Keratinocyte (primary cell): ENCODE measurements at regions not wholly inside any gene's neighbourhood (a gene's known extent, or its start where the extent isn't known, plus 50 kb on each side); places are given as distances from the start of the nearest gene placed in this dataset.

ENCODE experiments used
- DNase-seq: peaks from one replicate; pipeline ENCODE4 v3.0.0-alpha.2; 2011; ENCODE audit warnings: low read depth, missing footprints, low spot score
- FAIRE-seq: peaks from 2 replicates; lab custom pipeline; 2011; peaks lifted over from hg19 to GRCh38; lab: Jason Lieb, UNC
- H2AFZ ChIP-seq: 2 replicates; pipeline ENCODE4 v1.6.0; 2012; ENCODE audit warnings: low read length, control low read depth, inconsistent platforms; ENCODE audit not compliant: control insufficient read depth
- H3K27ac ChIP-seq: 2 replicates; pipeline ENCODE4 v1.5.1; 2011; ENCODE audit warnings: low read length; ENCODE audit not compliant: control insufficient read depth, insufficient read depth
- H3K27me3 ChIP-seq: 3 replicates; pipeline ENCODE4 v1.6.0; 2011; ENCODE audit warnings: low read length; ENCODE audit not compliant: control insufficient read depth, insufficient read depth; ENCODE audit errors: extremely low read depth
- H3K36me3 ChIP-seq, 2 experiments: 2 replicates in 1 of 2; 3 replicates in 1 of 2; pipeline ENCODE4 v1.5.1; 2011; ENCODE audit warnings: low read length in 2 of 2, mild to moderate bottlenecking in 1 of 2; ENCODE audit not compliant: control insufficient read depth in 2 of 2, insufficient read depth in 2 of 2; ENCODE audit errors: extremely low read depth in 1 of 2
- H3K4me1 ChIP-seq: 3 replicates; pipeline ENCODE4 v1.5.1; 2011; ENCODE audit warnings: low read length; ENCODE audit not compliant: control insufficient read depth, insufficient read depth; ENCODE audit errors: extremely low read depth
- H3K4me2 ChIP-seq: 3 replicates; pipeline ENCODE4 v1.6.0; 2011; ENCODE audit warnings: low read depth, low read length; ENCODE audit not compliant: control insufficient read depth, insufficient read depth; ENCODE audit errors: extremely low read depth
- H3K4me3 ChIP-seq, 3 experiments: fragments of 200-600 bp in 1 of 3; sonication (generic) in 1 of 3; 2 replicates in 2 of 3; 3 replicates in 1 of 3; pipeline ENCODE4 v1.5.1; 2011 to 2016; ENCODE audit warnings: low read length in 3 of 3, mild to moderate bottlenecking in 3 of 3, control low read depth in 2 of 3, inconsistent platforms in 1 of 3, low read depth in 1 of 3, mixed read lengths in 1 of 3, mixed run types in 1 of 3, moderate library complexity in 1 of 3; ENCODE audit not compliant: control insufficient read depth in 2 of 3, insufficient read depth in 2 of 3; ENCODE audit errors: extremely low read depth in 1 of 3
- H3K79me2 ChIP-seq: 2 replicates; pipeline ENCODE4 v1.6.0; 2012; ENCODE audit warnings: low read length; ENCODE audit not compliant: control insufficient read depth, insufficient read depth
- H3K9ac ChIP-seq: 3 replicates; pipeline ENCODE4 v1.6.0; 2011; ENCODE audit warnings: low read length; ENCODE audit not compliant: control insufficient read depth, insufficient read depth; ENCODE audit errors: extremely low read depth
- H3K9me1 ChIP-seq: 3 replicates; pipeline ENCODE4 v1.6.0; 2011; ENCODE audit warnings: low read length; ENCODE audit not compliant: control insufficient read depth, insufficient read depth; ENCODE audit errors: extremely low read depth
- H3K9me3 ChIP-seq: 2 replicates; pipeline ENCODE4 v1.5.1; 2012; ENCODE audit warnings: low read depth, low read length; ENCODE audit not compliant: control insufficient read depth
- H4K20me1 ChIP-seq: 3 replicates; pipeline ENCODE4 v1.6.0; 2011; ENCODE audit warnings: low read length; ENCODE audit not compliant: control insufficient read depth, insufficient read depth; ENCODE audit errors: extremely low read depth
- CTCF ChIP-seq, 3 experiments: IDR thresholded peaks in 1 of 3; conservative IDR thresholded peaks in 1 of 3; optimal IDR thresholded peaks in 1 of 3; 2 replicates in 2 of 3; 3 replicates in 1 of 3; pipeline versions ENCODE3 to v1.5.1; 2011; ENCODE audit warnings: low read length in 3 of 3, mild to moderate bottlenecking in 3 of 3, moderate library complexity in 2 of 3, control low read depth in 1 of 3, inconsistent platforms in 1 of 3; ENCODE audit not compliant: insufficient read depth in 2 of 3; ENCODE audit errors: extremely low read depth in 1 of 3
- EZH2 ChIP-seq: IDR thresholded peaks from one replicate; pipeline ENCODE4 v1.6.1; 2012; ENCODE audit warnings: inconsistent platforms, mild to moderate bottlenecking, low read length, moderate library complexity
- dilution Hi-C: fragments of 300-500 bp; cut with MboI; formaldehyde crosslinking; loops from one replicate; pipeline ENCODE4 v1.7.0; 2020; ENCODE audit warnings: low sequenced_read_pairs; ENCODE audit not compliant: extremely low pct_ligation_motif_present

DNA sequence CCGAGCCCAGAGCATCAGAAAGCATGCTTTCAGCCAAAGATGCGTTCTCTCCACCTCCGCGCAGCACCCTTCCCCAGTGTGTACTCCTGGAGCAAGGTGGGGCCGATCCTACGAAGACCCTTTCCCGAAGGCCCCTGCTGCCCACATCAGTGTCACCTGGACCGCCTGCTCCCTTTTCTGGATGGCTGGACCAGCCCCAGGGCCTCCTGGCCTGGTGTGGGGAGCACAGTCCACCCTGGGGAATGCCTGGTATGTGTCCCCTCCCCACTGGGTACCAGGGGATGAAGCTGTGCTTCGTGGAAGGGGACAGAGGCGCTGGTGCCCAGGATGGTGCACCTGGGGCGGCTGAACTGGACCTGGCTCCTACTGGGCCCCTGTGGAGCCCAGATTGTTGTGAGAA is 173.8 kb downstream of the SEC14L1 start:
- dilution Hi-C loops, result no loop called here
- no peak overlapping the region for H3K4me2 ChIP-seq
- no peak overlapping the region for H2AFZ ChIP-seq
- no peak overlapping the region for H3K4me3 ChIP-seq
- no peak for FAIRE-seq
- no peak overlapping the region for H3K9ac ChIP-seq
- H3K27ac ChIP-seq, result no peak overlapping the region
- H3K79me2 ChIP-seq, result peaks cover 76% of the 10 kb centered on the region
- H3K36me3 ChIP-seq, result peaks cover 32 to 44% of the 10 kb centered on the region in 2 experiments
- H3K27me3 ChIP-seq, result no peaks in the 10 kb centered on the region
- H3K9me3 ChIP-seq, result no peaks in the 10 kb centered on the region
- peaks cover 34% of the 10 kb centered on the region for H4K20me1 ChIP-seq
- peaks cover 31% of the 10 kb centered on the region for H3K4me1 ChIP-seq
- TF ChIP-seq CTCF (optimal IDR thresholded peaks at IDR 0.05 in 1 of 3, IDR thresholded peaks at IDR 0.05 in 1 of 3, conservative IDR thresholded peaks at IDR 0.05 in 1 of 3; ENCODE audit: extremely low read depth in 1 of 3, insufficient read depth in 2 of 3, low read length in 3 of 3) (no peak), EZH2 (no peak)
- no peak for DNase-seq
- peaks cover 8% of the 10 kb centered on the region for H3K9me1 ChIP-seq

DNA sequence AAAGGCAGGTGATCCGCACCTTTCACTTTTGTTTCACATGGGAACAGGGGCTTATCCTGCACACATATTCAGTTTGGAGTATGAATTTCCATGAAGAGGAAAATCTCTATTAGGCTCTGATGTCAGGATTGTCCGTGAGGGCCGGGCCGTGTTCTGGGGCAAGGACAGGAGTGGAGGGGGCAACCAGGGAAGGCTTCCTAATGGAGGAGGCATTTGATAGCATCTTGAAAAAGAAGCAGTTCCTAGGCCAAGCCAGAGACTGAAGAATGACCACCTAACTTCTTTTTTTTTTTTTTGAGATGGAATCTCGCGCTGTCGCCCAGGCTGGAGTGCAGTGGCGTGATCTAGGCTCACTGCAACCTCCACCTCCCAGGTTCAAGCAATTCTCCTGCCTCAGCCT is 174.2 kb downstream of the SEC14L1 start:
- dilution Hi-C loops, result no loop called here
- Histone ChIP-seq H3K27ac (no peak overlapping the region), H3K4me3 (no peak overlapping the region), H3K9ac (no peak overlapping the region), H3K4me2 (no peak overlapping the region), H3K9me1 (peaks cover 8% of the 10 kb centered on the region), H3K36me3 (peaks cover 32 to 44% of the 10 kb centered on the region in 2 experiments), H3K79me2 (peaks cover 78% of the 10 kb centered on the region), H3K4me1 (peaks cover 35% of the 10 kb centered on the region), H2AFZ (no peak overlapping the region), H4K20me1 (peaks cover 34% of the 10 kb centered on the region), H3K27me3 (no peaks in the 10 kb centered on the region), H3K9me3 (no peaks in the 10 kb centered on the region)
- FAIRE-seq, result no peak
- no peak for DNase-seq
- TF ChIP-seq CTCF (optimal IDR thresholded peaks at IDR 0.05 in 1 of 3, IDR thresholded peaks at IDR 0.05 in 1 of 3, conservative IDR thresholded peaks at IDR 0.05 in 1 of 3; ENCODE audit: extremely low read depth in 1 of 3, insufficient read depth in 2 of 3, low read length in 3 of 3), result no peak
- TF ChIP-seq EZH2, result no peak
